ENCODE measurements at regions not wholly inside any gene's neighbourhood (a gene's known extent, or its start where the extent isn't known, plus 50 kb on each side); places are given as distances from the start of the nearest gene placed in this dataset.

GRCh38 chr12:70121562-70121961 is 121.7 kb upstream of the CNOT2 start:
- no peak for DNase-seq
- H3K36me3 Mint-ChIP-seq, result no peaks in the 10 kb centered on the region
- H3K4me1 Mint-ChIP-seq (ENCODE audit: low read depth), result no peaks in the 10 kb centered on the region
- ChIA-PET POLR2A (no interaction called here), CTCF (no interaction called here)
- H3K9me3 Mint-ChIP-seq, result no peaks in the 10 kb centered on the region
- intact Hi-C loops (cut with micrococcal nuclease), result no loop called here
- H3K27me3 Mint-ChIP-seq, result no peaks in the 10 kb centered on the region
- no peak overlapping the region for H3K4me3 Mint-ChIP-seq
- no peak overlapping the region for H3K27ac Mint-ChIP-seq

GRCh38 chr12:70122804-70123203 is 120.4 kb upstream of the CNOT2 start:
- intact Hi-C loops (cut with micrococcal nuclease), result no loop called here
- H3K9me3 Mint-ChIP-seq, result no peaks in the 10 kb centered on the region
- H3K4me3 Mint-ChIP-seq, result no peak overlapping the region
- ChIA-PET CTCF (no interaction called here), POLR2A (no interaction called here)
- H3K4me1 Mint-ChIP-seq (ENCODE audit: low read depth), result no peaks in the 10 kb centered on the region
- H3K27ac Mint-ChIP-seq, result no peak overlapping the region
- no peaks in the 10 kb centered on the region for H3K36me3 Mint-ChIP-seq
- H3K27me3 Mint-ChIP-seq, result no peaks in the 10 kb centered on the region
- no peak for DNase-seq

- Mint-ChIP-seq H3K9me3 (peaks cover 3% of the 10 kb centered on the region), H3K4me3 (no peak overlapping the region), H3K27me3 (peaks cover 12% of the 10 kb centered on the region), H3K36me3 (no peaks in the 10 kb centered on the region), H3K4me1 (ENCODE audit: low read depth) (no peaks in the 10 kb centered on the region), H3K27ac (no peak overlapping the region)
- CTCF ChIA-PET, result no interaction called here
- intact Hi-C loops (cut with micrococcal nuclease), result no loop called here
- POLR2A ChIA-PET, result no interaction called here
- DNase-seq, result no peak
Observed at GRCh38 chr12:70149013-70149412, 94.2 kb upstream of the CNOT2 start.

- intact Hi-C loops (cut with micrococcal nuclease), result no loop called here
- no peak for DNase-seq
- ChIA-PET POLR2A (no interaction called here), CTCF (interaction anchor here (1.0 kb wide), 1 partner anchor 252 kb away, joined by 3 read pairs; no protein-coding TSS in a partner anchor)
- Mint-ChIP-seq H3K27me3 (peaks cover 12% of the 10 kb centered on the region), H3K4me3 (no peak overlapping the region), H3K9me3 (peaks cover 8% of the 10 kb centered on the region), H3K27ac (no peak overlapping the region), H3K4me1 (ENCODE audit: low read depth) (no peaks in the 10 kb centered on the region), H3K36me3 (no peaks in the 10 kb centered on the region)
Observed at GRCh38 chr12:70149665-70150064, 93.6 kb upstream of the CNOT2 start.

GRCh38 chr12:70150230-70150629 is 93.0 kb upstream of the CNOT2 start:
- Mint-ChIP-seq H3K4me3 (no peak overlapping the region), H3K27me3 (peaks cover 12% of the 10 kb centered on the region), H3K36me3 (no peaks in the 10 kb centered on the region), H3K9me3 (peaks cover 11% of the 10 kb centered on the region), H3K4me1 (ENCODE audit: low read depth) (no peaks in the 10 kb centered on the region), H3K27ac (no peak overlapping the region)
- CTCF ChIA-PET, result interaction anchor here (1.0 kb wide), 1 partner anchor 252 kb away, joined by 3 read pairs; no protein-coding TSS in a partner anchor
- DNase-seq, result no peak
- POLR2A ChIA-PET, result no interaction called here
- intact Hi-C loops (cut with micrococcal nuclease), result no loop called here

GRCh38 chr12:70151993-70152392 is 91.2 kb upstream of the CNOT2 start:
- Mint-ChIP-seq H3K27ac (no peak overlapping the region), H3K27me3 (peaks cover 9% of the 10 kb centered on the region), H3K9me3 (peaks cover 20% of the 10 kb centered on the region), H3K36me3 (peaks cover 3% of the 10 kb centered on the region), H3K4me1 (ENCODE audit: low read depth) (no peaks in the 10 kb centered on the region), H3K4me3 (no peak overlapping the region)
- DNase-seq, result no peak
- CTCF ChIA-PET, result interaction anchor here (0.7 kb wide), 1 partner anchor 62 kb away, joined by 3 read pairs; no protein-coding TSS in a partner anchor
- intact Hi-C loops (cut with micrococcal nuclease), result no loop called here
- POLR2A ChIA-PET, result no interaction called here

- Mint-ChIP-seq H3K4me3 (no peak overlapping the region), H3K4me1 (ENCODE audit: low read depth) (no peaks in the 10 kb centered on the region), H3K27ac (no peak overlapping the region), H3K36me3 (peaks cover 3% of the 10 kb centered on the region), H3K9me3 (peaks cover 34% of the 10 kb centered on the region), H3K27me3 (peaks cover 12% of the 10 kb centered on the region)
- POLR2A ChIA-PET, result no interaction called here
- no peak for DNase-seq
- CTCF ChIA-PET, result interaction anchor here (0.5 kb wide), 1 partner anchor 154 kb away, joined by 3 read pairs; no protein-coding TSS in a partner anchor
- intact Hi-C loops (cut with micrococcal nuclease), result no loop called here
Observed at GRCh38 chr12:70154087-70154638, 89.1 kb upstream of the CNOT2 start.

GRCh38 chr12:70154960-70155589 is 88.2 kb upstream of the CNOT2 start:
- DNase-seq, result no peak
- H3K36me3 Mint-ChIP-seq, result peaks cover 3% of the 10 kb centered on the region
- H3K4me1 Mint-ChIP-seq (ENCODE audit: low read depth), result no peaks in the 10 kb centered on the region
- ChIA-PET CTCF (no interaction called here), POLR2A (no interaction called here)
- H3K4me3 Mint-ChIP-seq, result no peak overlapping the region
- H3K27ac Mint-ChIP-seq, result no peak overlapping the region
- H3K27me3 Mint-ChIP-seq, result peaks cover 14% of the 10 kb centered on the region
- H3K9me3 Mint-ChIP-seq, result peaks cover 34% of the 10 kb centered on the region
- intact Hi-C loops (cut with micrococcal nuclease), result no loop called here

GRCh38 chr12:70157099-70157498 is 86.1 kb upstream of the CNOT2 start:
- CTCF ChIA-PET, result interaction anchor here (0.7 kb wide), 1 partner anchor 69 kb away, joined by 3 read pairs; no protein-coding TSS in a partner anchor
- Mint-ChIP-seq H3K4me3 (no peak overlapping the region), H3K4me1 (ENCODE audit: low read depth) (no peaks in the 10 kb centered on the region), H3K36me3 (peaks cover 3% of the 10 kb centered on the region), H3K9me3 (peaks cover 37% of the 10 kb centered on the region), H3K27me3 (peaks cover 7% of the 10 kb centered on the region), H3K27ac (no peak overlapping the region)
- intact Hi-C loops (cut with micrococcal nuclease), result no loop called here
- POLR2A ChIA-PET, result no interaction called here
- no peak for DNase-seq

- H3K4me1 Mint-ChIP-seq (ENCODE audit: low read depth), result no peaks in the 10 kb centered on the region
- intact Hi-C loops (cut with micrococcal nuclease), result no loop called here
- ChIA-PET CTCF (no interaction called here), POLR2A (no interaction called here)
- no peak for DNase-seq
- no peaks in the 10 kb centered on the region for H3K36me3 Mint-ChIP-seq
- no peak overlapping the region for H3K27ac Mint-ChIP-seq
- H3K9me3 Mint-ChIP-seq, result peaks cover 3% of the 10 kb centered on the region
- no peak overlapping the region for H3K4me3 Mint-ChIP-seq
- no peaks in the 10 kb centered on the region for H3K27me3 Mint-ChIP-seq
Observed at GRCh38 chr12:70165450-70165849, 77.8 kb upstream of the CNOT2 start.

- intact Hi-C loops (cut with micrococcal nuclease), result no loop called here
- H3K36me3 Mint-ChIP-seq, result no peaks in the 10 kb centered on the region
- no peaks in the 10 kb centered on the region for H3K9me3 Mint-ChIP-seq
- ChIA-PET CTCF (no interaction called here), POLR2A (no interaction called here)
- DNase-seq, result no peak
- H3K27me3 Mint-ChIP-seq, result peaks cover 4% of the 10 kb centered on the region
- H3K27ac Mint-ChIP-seq, result no peak overlapping the region
- no peak overlapping the region for H3K4me3 Mint-ChIP-seq
- no peaks in the 10 kb centered on the region for H3K4me1 Mint-ChIP-seq (ENCODE audit: low read depth)
Observed at GRCh38 chr12:70176290-70176689, 66.9 kb upstream of the CNOT2 start.

- Mint-ChIP-seq H3K27ac (no peak overlapping the region), H3K27me3 (peaks cover 6% of the 10 kb centered on the region), H3K36me3 (no peaks in the 10 kb centered on the region), H3K9me3 (no peaks in the 10 kb centered on the region), H3K4me1 (ENCODE audit: low read depth) (no peaks in the 10 kb centered on the region), H3K4me3 (no peak overlapping the region)
- POLR2A ChIA-PET, result no interaction called here
- no peak for DNase-seq
- intact Hi-C loops (cut with micrococcal nuclease), result no loop called here
- CTCF ChIA-PET, result no interaction called here
Observed at GRCh38 chr12:70177631-70178030, 65.6 kb upstream of the CNOT2 start.

- ChIA-PET CTCF (interaction anchor here (0.5 kb wide), 1 partner anchor 1208 kb away, joined by 3 read pairs; no protein-coding TSS in a partner anchor), POLR2A (no interaction called here)
- H3K4me1 Mint-ChIP-seq (ENCODE audit: low read depth), result no peaks in the 10 kb centered on the region
- H3K27me3 Mint-ChIP-seq, result peaks cover 10% of the 10 kb centered on the region
- no peak overlapping the region for H3K27ac Mint-ChIP-seq
- intact Hi-C loops (cut with micrococcal nuclease), result no loop called here
- H3K36me3 Mint-ChIP-seq, result no peaks in the 10 kb centered on the region
- H3K9me3 Mint-ChIP-seq, result no peaks in the 10 kb centered on the region
- no peak for DNase-seq
- H3K4me3 Mint-ChIP-seq, result no peak overlapping the region
Observed at GRCh38 chr12:70178038-70178437, 65.2 kb upstream of the CNOT2 start.

All from activated CD4-positive, alpha-beta memory T cell treated with anti-CD3 and anti-CD28 coated beads for 36 hours (primary cell).